Gastrocnemius medialis (tissue), 4 donors: ENCODE measurements at regions not wholly inside any gene's neighbourhood (a gene's known extent, or its start where the extent isn't known, plus 50 kb on each side); places are given as distances from the start of the nearest gene placed in this dataset.
"Not testable (repeated sequence)": the region's sequence is repeated elsewhere in the genome, so short reads cannot be mapped to it uniquely, and the experiment has no call there.

ENCODE experiments used
- ATAC-seq, 2 donors: fragments of 150-250 bp; one replicate each; pipeline ENCODE4 v1.9.1; 2016
- DNase-seq, 2 donors: peaks; one replicate each; pipeline ENCODE4 v3.0.0-alpha.2; 2019
- H3K27ac ChIP-seq, 4 donors: fragments of 200-600 bp; sonication (generic); 1 replicate in 1 of 4; 2 replicates in 3 of 4; pipeline ENCODE4 v1.5.1; 2016 to 2018; ENCODE audit warnings: mild to moderate bottlenecking in 2 of 4, moderate library complexity in 1 of 4
- H3K27me3 ChIP-seq, 3 donors: fragments of 200-600 bp; sonication (generic) in 2 of 3; 1 replicate in 1 of 3; 2 replicates in 2 of 3; pipeline versions ENCODE4 v1.5.1 to v1.6.0; 2016 to 2019; ENCODE audit warnings: mild to moderate bottlenecking in 1 of 3, moderate library complexity in 1 of 3
- H3K36me3 ChIP-seq, 2 donors: fragments of 200-600 bp; sonication (generic) in 1 of 2; one replicate each; pipeline ENCODE4 v1.5.1; 2017 to 2018
- H3K4me1 ChIP-seq, 2 donors: fragments of 200-600 bp; sonication (generic) in 1 of 2; one replicate each; pipeline ENCODE4 v1.5.1; 2016 to 2017; ENCODE audit warnings: mild to moderate bottlenecking in 2 of 2
- H3K4me3 ChIP-seq, 4 donors: fragments of 200-600 bp; sonication (generic) in 3 of 4; 1 replicate in 1 of 4; 2 replicates in 3 of 4; pipeline ENCODE4 v1.5.1; 2016 to 2019; ENCODE audit warnings: mild to moderate bottlenecking in 2 of 4
- H3K9me3 ChIP-seq, 3 donors: fragments of 200-600 bp; sonication (generic) in 2 of 3; 1 replicate in 1 of 3; 2 replicates in 2 of 3; pipeline ENCODE4 v1.5.1; 2016 to 2019
- CTCF ChIP-seq, 5 experiments: fragments of 450-650 bp in 3 of 5; fragments of 200-600 bp in 2 of 5; sonication (generic) in 2 of 5; IDR thresholded peaks in 4 of 5; conservative IDR thresholded peaks in 1 of 5; 1 replicate in 4 of 5; 2 replicates in 1 of 5; pipeline ENCODE4 v1.5.1; 2016 to 2019; ENCODE audit warnings: antibody characterized with exemption in 5 of 5, mild to moderate bottlenecking in 3 of 5, moderate library complexity in 3 of 5
- POLR2A ChIP-seq, 2 donors: fragments of 450-650 bp; IDR thresholded peaks; one replicate each; pipeline ENCODE4 v1.6.1; 2017; ENCODE audit warnings: antibody characterized with exemption in 2 of 2, mild to moderate bottlenecking in 2 of 2, moderate library complexity in 2 of 2
- in situ Hi-C, 4 donors: fragments of 200-750 bp; cut with MboI; loops; one replicate each; pipeline versions ENCODE4 v1.15.0 to v1.8.0; 2017; ENCODE audit warnings: low sequenced_read_pairs in 4 of 4
- intact Hi-C: fragments of 100-400 bp; cut with DNase I; formaldehyde crosslinking; loops from one replicate; pipeline ENCODE4 v1.15.1; 2023; ENCODE audit warnings: low total_unique reads

- Histone ChIP-seq H3K36me3 (no peaks in the 10 kb centered on the region), H3K4me1 (no peaks in the 10 kb centered on the region), H3K9me3 (no peaks in the 10 kb centered on the region), H3K27ac (no peak overlapping the region), H3K27me3 (no peaks in the 10 kb centered on the region), H3K4me3 (no peak overlapping the region)
- DNase-seq (peak; percentile 18 to 51), ATAC-seq (peak; percentile 65 to 72)
- in situ Hi-C loops (no loop called here), intact Hi-C loops (loop anchor here (5.0 to 10.0 kb wide), 2 partner anchors 327 to 384 kb away; partner anchors contain the start of gene FAHD2A)
- TF ChIP-seq POLR2A (IDR thresholded peaks at IDR 0.05) (no peak), CTCF (IDR thresholded peaks at IDR 0.05 in 4 of 5, conservative IDR thresholded peaks at IDR 0.05 in 1 of 5) (peak in 4 of 5 experiments; percentile 28 to 57 (median 52))
These were observed 137.2 kb downstream of the TRIM43 start for GRCh38 chr2:95728878-95729596.

GRCh38 chr2:95729597-95729955 lies 137.8 kb downstream of the TRIM43 start:
- no peak for ATAC-seq
- H3K4me3 ChIP-seq = no peak overlapping the region
- no peaks in the 10 kb centered on the region for H3K4me1 ChIP-seq
- no peak for TF ChIP-seq CTCF (IDR thresholded peaks at IDR 0.05 in 4 of 5, conservative IDR thresholded peaks at IDR 0.05 in 1 of 5)
- no peak for TF ChIP-seq POLR2A (IDR thresholded peaks at IDR 0.05)
- no peaks in the 10 kb centered on the region for H3K36me3 ChIP-seq
- H3K27ac ChIP-seq = no peak overlapping the region
- DNase-seq = no peak
- intact Hi-C loops (loop anchor here (5.0 to 10.0 kb wide), 2 partner anchors 327 to 385 kb away; partner anchors contain the start of gene FAHD2A), in situ Hi-C loops (no loop called here)
- no peaks in the 10 kb centered on the region for H3K27me3 ChIP-seq
- no peaks in the 10 kb centered on the region for H3K9me3 ChIP-seq

DNA sequence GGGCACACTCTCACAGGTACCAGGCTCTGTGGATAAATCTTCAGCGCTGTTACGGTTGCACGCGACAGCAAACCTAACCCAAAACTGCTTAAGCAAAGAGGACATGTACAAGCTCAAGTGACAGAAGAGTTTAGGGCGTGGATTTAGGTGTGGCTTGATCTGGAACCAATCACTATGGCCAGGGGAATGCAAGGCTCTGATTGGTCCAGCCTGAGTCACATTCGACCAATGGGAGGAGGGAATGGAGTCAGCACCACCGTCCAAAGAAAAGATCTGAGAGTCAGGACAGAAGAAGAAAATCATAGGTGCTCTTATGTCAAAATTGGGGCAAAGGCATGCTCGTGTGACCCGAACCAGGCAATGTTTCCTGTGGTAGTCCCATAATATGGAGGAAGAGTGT lies 139.0 kb downstream of the TRIM43 start:
- DNase-seq (no peak), ATAC-seq (no peak)
- H3K4me3 ChIP-seq = no peak overlapping the region
- in situ Hi-C loops = no loop called here
- H3K27me3 ChIP-seq = no peaks in the 10 kb centered on the region
- H3K36me3 ChIP-seq = no peaks in the 10 kb centered on the region
- TF ChIP-seq POLR2A (IDR thresholded peaks at IDR 0.05) = no peak
- no peak for TF ChIP-seq CTCF (IDR thresholded peaks at IDR 0.05 in 4 of 5, conservative IDR thresholded peaks at IDR 0.05 in 1 of 5)
- intact Hi-C loops = no loop called here
- no peaks in the 10 kb centered on the region for H3K4me1 ChIP-seq
- no peaks in the 10 kb centered on the region for H3K9me3 ChIP-seq
- no peak overlapping the region for H3K27ac ChIP-seq

- intact Hi-C loops (no loop called here), in situ Hi-C loops (no loop called here)
- DNase-seq (no peak), ATAC-seq (no peak)
- H3K27ac ChIP-seq = no peak overlapping the region
- no peaks in the 10 kb centered on the region for H3K36me3 ChIP-seq
- H3K4me3 ChIP-seq = no peak overlapping the region
- H3K27me3 ChIP-seq = no peaks in the 10 kb centered on the region
- H3K9me3 ChIP-seq = no peaks in the 10 kb centered on the region
- TF ChIP-seq POLR2A (IDR thresholded peaks at IDR 0.05) = no peak
- no peaks in the 10 kb centered on the region for H3K4me1 ChIP-seq
These were observed 143.4 kb downstream of the TRIM43 start for GRCh38 chr2:95734976-95735890.

DNA sequence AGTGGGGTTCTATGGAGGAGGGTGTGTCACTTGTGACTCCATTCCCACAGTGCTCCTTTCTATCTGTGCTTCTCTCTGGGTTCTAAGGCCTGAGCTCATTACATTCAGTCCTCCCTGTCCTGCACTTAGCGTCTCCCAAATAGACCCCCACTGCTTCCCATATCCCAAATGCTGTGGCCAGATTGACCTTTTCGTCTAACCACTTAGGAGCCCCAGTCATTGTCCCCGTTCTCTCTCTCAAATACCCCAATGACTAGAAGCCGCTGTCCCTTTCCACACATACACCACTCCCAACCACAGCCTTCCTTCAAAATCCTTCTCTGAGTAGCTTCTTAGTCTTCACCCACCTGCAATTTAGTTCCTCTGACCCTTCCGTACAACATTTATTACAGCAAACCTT lies 146.5 kb downstream of the TRIM43 start:
- Histone ChIP-seq H3K4me1 (no peaks in the 10 kb centered on the region), H3K27me3 (no peaks in the 10 kb centered on the region), H3K9me3 (no peaks in the 10 kb centered on the region), H3K4me3 (no peak overlapping the region), H3K27ac (no peak overlapping the region), H3K36me3 (no peaks in the 10 kb centered on the region)
- TF ChIP-seq POLR2A (IDR thresholded peaks at IDR 0.05) = no peak
- TF ChIP-seq CTCF (IDR thresholded peaks at IDR 0.05 in 4 of 5, conservative IDR thresholded peaks at IDR 0.05 in 1 of 5) = no peak
- DNase-seq (no peak), ATAC-seq (no peak)
- in situ Hi-C loops = no loop called here
- intact Hi-C loops = no loop called here

DNA sequence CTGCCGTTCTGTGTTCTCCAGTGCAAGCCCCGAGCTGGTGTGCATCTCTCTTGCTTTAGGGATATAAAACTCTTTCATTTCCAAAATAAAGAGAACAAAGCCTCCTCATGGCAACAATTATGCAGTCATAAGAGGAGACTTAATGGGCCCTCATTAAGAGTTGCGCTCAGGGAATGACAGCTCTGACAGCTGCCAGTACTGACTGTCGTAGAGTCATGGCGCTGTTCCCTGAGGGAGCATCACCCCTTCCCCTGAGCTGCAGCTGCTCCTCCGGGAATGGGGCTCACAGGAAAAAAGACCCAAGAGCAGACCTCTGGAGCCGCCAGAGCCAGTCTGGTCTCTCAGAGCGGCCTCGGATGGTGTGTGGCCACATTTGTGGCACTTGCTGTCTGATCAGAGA lies 160.3 kb downstream of the TRIM43 start:
- ATAC-seq, intact Hi-C loops, H3K4me3 ChIP-seq, H3K36me3 ChIP-seq, H3K27me3 ChIP-seq, H3K9me3 ChIP-seq, H3K27ac ChIP-seq, DNase-seq, H3K4me1 ChIP-seq, in situ Hi-C loops: not testable (repeated sequence)

DNA sequence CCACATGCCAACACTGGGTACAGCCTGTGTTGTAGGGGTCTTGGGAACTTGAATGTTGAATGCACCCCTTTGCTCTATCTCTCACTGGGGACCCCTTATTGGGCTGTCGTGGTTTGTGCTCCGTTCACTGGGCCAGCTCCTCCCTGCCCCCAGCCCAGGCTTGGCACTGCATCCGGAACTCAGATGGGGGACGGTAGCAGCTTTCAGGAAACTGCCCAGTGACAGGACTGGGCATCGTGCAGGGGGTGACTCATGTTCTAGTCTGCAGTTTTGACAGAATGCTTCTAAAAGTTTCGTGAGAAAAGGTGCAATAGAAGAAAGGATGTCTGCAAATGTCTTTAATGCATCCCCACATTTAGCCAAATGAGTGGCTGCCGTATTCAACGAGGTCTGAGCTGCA lies 162.0 kb downstream of the TRIM43 start:
- in situ Hi-C loops, H3K27ac ChIP-seq, H3K36me3 ChIP-seq, H3K4me1 ChIP-seq, H3K27me3 ChIP-seq, H3K9me3 ChIP-seq, intact Hi-C loops, DNase-seq, H3K4me3 ChIP-seq, ATAC-seq: not testable (repeated sequence)
